Parathyroid adenoma (tissue), 2 donors: ENCODE measurements at regions not wholly inside any gene's neighbourhood (a gene's known extent, or its start where the extent isn't known, plus 50 kb on each side); places are given as distances from the start of the nearest gene placed in this dataset.

Source experiments
- H2AFZ ChIP-seq: fragments of 300-600 bp; sonication (generic); one replicate; pipeline ENCODE4 v1.7.0; 2017; ENCODE audit warnings: antibody characterized with exemption, mild to moderate bottlenecking
- H3K27ac ChIP-seq: fragments of 300-600 bp; sonication (generic); one replicate; pipeline ENCODE4 v1.7.0; 2017
- H3K27me3 ChIP-seq: fragments of 300-600 bp; sonication (generic); one replicate; pipeline ENCODE4 v1.7.0; 2017; ENCODE audit warnings: low read length; ENCODE audit not compliant: control insufficient read depth, insufficient read depth
- H3K36me3 ChIP-seq: fragments of 300-600 bp; sonication (generic); one replicate; pipeline ENCODE4 v1.7.0; 2017; ENCODE audit warnings: low read length; ENCODE audit not compliant: control insufficient read depth, insufficient read depth
- H3K4me1 ChIP-seq: fragments of 300-600 bp; sonication (generic); one replicate; pipeline ENCODE4 v1.7.0; 2017; ENCODE audit warnings: control low read depth
- H3K4me2 ChIP-seq: fragments of 300-600 bp; sonication (generic); one replicate; pipeline ENCODE4 v1.7.0; 2017; ENCODE audit warnings: low read length
- H3K4me3 ChIP-seq: fragments of 300-600 bp; sonication (generic); one replicate; pipeline ENCODE4 v1.7.0; 2017; ENCODE audit warnings: low read depth, low read length
- H3K79me2 ChIP-seq: fragments of 300-600 bp; sonication (generic); one replicate; pipeline ENCODE4 v1.7.0; 2017; ENCODE audit warnings: control low read depth
- H3K9ac ChIP-seq: fragments of 300-600 bp; sonication (generic); one replicate; pipeline ENCODE4 v1.7.0; 2017; ENCODE audit warnings: mild to moderate bottlenecking
- H3K9me3 ChIP-seq: fragments of 300-600 bp; sonication (generic); one replicate; pipeline ENCODE4 v1.7.0; 2017; ENCODE audit warnings: low read length; ENCODE audit not compliant: control insufficient read depth
- TF ChIP-seq, protein P1 (sequence below): fragments of 300-600 bp; sonication (generic); IDR thresholded peaks from one replicate; pipeline ENCODE4 v1.7.0; 2017; ENCODE audit warnings: antibody characterized with exemption, mild to moderate bottlenecking
- donor health status: primary hyperparathyroidism.

DNA sequence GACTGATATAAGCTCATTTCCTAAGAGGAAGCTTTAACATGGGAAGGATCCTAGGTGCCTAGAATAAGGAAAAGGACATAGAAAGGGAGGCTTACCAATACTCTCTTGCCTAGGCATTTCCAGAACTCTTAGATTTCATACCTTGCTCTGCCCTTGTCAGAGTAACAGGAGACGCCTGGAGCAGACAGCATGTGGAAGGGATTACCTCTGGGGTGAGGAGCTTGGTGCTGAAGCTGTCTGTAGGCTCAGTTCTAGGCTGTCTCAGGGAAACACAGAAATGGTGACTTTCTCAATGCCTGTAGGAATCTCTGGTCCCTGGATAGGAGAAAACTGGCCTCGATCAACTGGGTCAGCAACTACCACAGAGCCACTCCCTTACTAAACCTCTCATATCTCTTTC, 150.0 kb downstream of the SLC4A3 start:
- Histone ChIP-seq H3K27ac (no peak overlapping the region), H3K9me3 (no peaks in the 10 kb centered on the region), H2AFZ (no peak overlapping the region), H3K36me3 (no peaks in the 10 kb centered on the region), H3K4me2 (no peak overlapping the region), H3K27me3 (no peaks in the 10 kb centered on the region), H3K79me2 (no peaks in the 10 kb centered on the region), H3K4me1 (no peaks in the 10 kb centered on the region), H3K9ac (no peak overlapping the region), H3K4me3 (no peak overlapping the region)
- TF ChIP-seq, protein P1, sequence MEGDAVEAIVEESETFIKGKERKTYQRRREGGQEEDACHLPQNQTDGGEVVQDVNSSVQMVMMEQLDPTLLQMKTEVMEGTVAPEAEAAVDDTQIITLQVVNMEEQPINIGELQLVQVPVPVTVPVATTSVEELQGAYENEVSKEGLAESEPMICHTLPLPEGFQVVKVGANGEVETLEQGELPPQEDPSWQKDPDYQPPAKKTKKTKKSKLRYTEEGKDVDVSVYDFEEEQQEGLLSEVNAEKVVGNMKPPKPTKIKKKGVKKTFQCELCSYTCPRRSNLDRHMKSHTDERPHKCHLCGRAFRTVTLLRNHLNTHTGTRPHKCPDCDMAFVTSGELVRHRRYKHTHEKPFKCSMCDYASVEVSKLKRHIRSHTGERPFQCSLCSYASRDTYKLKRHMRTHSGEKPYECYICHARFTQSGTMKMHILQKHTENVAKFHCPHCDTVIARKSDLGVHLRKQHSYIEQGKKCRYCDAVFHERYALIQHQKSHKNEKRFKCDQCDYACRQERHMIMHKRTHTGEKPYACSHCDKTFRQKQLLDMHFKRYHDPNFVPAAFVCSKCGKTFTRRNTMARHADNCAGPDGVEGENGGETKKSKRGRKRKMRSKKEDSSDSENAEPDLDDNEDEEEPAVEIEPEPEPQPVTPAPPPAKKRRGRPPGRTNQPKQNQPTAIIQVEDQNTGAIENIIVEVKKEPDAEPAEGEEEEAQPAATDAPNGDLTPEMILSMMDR = no peak

DNA sequence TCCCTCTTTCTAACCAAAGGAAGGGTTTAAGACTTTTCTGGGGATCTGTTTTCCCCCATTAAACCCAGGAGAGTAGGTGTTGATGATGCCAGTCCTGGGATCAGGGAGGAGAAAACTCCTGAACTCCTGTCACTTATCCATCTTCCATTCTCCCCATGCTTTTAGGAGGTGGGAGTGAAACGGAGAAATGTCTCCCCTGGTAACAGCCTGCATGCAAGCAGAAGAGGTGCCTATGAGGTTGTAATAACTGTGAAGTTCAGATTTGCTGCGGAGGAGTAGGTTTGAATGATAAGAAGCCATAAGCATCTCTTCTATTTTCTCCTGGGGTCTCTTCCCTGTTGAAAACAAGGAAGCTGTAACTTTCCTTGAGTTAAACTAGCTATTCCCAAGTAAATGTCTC, 150.8 kb downstream of the SLC4A3 start:
- Histone ChIP-seq H3K27me3 (no peaks in the 10 kb centered on the region), H3K79me2 (no peaks in the 10 kb centered on the region), H3K9me3 (no peaks in the 10 kb centered on the region), H3K4me2 (no peak overlapping the region), H2AFZ (no peak overlapping the region), H3K27ac (no peak overlapping the region), H3K4me1 (no peaks in the 10 kb centered on the region), H3K9ac (no peak overlapping the region), H3K4me3 (no peak overlapping the region), H3K36me3 (no peaks in the 10 kb centered on the region)
- TF ChIP-seq, protein P1 = no peak

DNA sequence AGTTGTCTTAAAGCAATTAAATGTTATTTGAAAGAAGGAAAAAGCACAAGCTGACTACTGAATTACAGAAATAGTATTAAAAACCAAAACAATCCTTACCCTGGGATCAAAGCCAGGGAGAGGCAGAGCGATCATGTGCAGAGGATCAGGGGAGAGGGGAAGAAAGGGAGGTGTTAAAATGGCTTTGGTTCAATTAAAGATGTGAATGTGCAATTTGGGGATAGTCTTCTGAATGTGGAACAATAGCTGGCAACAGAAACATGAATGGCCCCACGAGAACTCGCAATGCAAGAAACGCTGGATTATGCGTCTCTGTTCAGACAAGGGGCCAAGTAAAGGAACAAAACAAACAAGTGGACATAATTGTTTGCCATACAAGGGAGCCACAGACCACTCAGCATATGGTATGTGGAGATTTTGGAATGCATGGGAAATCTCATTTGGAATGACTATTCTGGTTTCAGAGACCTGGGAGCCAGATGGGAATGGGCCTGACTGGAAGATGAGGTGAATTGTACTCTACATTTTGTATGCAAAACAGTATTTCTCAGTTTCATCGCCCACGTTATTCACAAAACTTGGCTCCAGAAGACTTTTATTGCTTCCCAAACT, 155.4 kb downstream of the SLC4A3 start:
- Histone ChIP-seq H3K4me2 (no peak overlapping the region), H3K9ac (no peak overlapping the region), H3K4me3 (no peak overlapping the region), H3K79me2 (no peaks in the 10 kb centered on the region), H3K27me3 (no peaks in the 10 kb centered on the region), H3K27ac (no peak overlapping the region), H2AFZ (no peak overlapping the region), H3K4me1 (no peaks in the 10 kb centered on the region), H3K36me3 (no peaks in the 10 kb centered on the region), H3K9me3 (no peaks in the 10 kb centered on the region)
- TF ChIP-seq, protein P1 = no peak

DNA sequence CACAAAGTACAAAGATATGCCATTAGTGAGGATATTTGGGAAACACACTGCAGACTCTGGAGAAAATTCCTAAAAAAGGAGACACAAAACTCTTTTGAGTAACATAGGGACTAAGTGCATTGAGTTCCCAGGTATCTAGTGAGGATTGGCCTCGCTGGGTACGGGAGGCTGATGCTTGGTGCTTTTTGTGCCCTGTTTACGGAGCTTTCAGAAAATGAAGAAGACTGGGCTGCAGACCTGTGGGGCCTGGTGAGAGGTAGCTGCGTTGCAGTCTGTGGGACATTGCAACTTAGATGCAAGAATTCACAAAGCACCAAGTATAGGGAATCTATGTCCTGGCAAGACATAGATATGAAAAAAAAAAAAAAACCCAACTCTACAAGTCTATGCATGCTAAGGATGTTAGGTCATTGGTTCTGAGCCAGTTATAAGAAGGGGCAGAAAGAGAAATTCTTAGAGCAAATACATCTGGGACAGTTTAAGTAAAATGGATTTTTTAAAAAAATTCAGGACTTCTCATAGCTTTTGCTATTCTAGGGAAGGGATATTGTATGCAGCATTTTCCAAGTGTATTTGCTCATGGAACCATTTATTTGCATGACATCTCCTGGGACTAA, 156.0 kb downstream of the SLC4A3 start:
- Histone ChIP-seq H3K4me3 (no peak overlapping the region), H3K27ac (no peak overlapping the region), H3K9ac (no peak overlapping the region), H3K27me3 (no peaks in the 10 kb centered on the region), H2AFZ (no peak overlapping the region), H3K79me2 (no peaks in the 10 kb centered on the region), H3K4me2 (no peak overlapping the region), H3K36me3 (no peaks in the 10 kb centered on the region), H3K4me1 (no peaks in the 10 kb centered on the region), H3K9me3 (no peaks in the 10 kb centered on the region)
- TF ChIP-seq, protein P1 = no peak

DNA sequence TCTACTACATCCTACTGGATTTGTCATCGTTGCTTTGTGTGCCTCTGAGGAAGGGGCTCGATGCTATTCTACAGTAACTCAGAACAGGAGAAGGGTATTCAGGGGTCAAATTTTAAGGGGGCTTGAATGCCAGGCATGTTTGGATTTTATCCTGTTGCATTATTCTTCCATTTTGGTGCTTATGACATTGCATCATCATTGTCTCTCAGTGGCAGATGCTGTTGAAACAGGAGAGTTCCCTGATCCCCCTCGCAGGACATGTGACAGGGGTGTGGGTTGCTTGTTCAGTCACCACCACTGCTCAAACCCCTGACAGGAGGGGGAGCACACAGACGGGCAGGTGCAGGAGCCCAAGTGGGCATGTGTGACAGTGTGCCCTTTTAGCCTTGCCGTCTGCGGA, 156.7 kb downstream of the SLC4A3 start:
- Histone ChIP-seq H3K27me3 (no peaks in the 10 kb centered on the region), H3K79me2 (no peaks in the 10 kb centered on the region), H3K4me1 (no peaks in the 10 kb centered on the region), H3K9ac (no peak overlapping the region), H3K9me3 (no peaks in the 10 kb centered on the region), H3K36me3 (no peaks in the 10 kb centered on the region), H2AFZ (no peak overlapping the region), H3K4me2 (no peak overlapping the region), H3K27ac (no peak overlapping the region), H3K4me3 (no peak overlapping the region)
- TF ChIP-seq, protein P1 = no peak
